Sigmoid colon (tissue), 6 donors: ENCODE measurements at regions not wholly inside any gene's neighbourhood (a gene's known extent, or its start where the extent isn't known, plus 50 kb on each side); places are given as distances from the start of the nearest gene placed in this dataset.
"Not testable (repeated sequence)": the region's sequence is repeated elsewhere in the genome, so short reads cannot be mapped to it uniquely, and the experiment has no call there.

Source experiments
- DNase-seq: peaks from one replicate; pipeline ENCODE4 v3.0.0-alpha.2; 2019
- H3K27ac ChIP-seq, 4 donors: fragments of 200-600 bp; sonication (generic); one replicate each; pipeline ENCODE4 v1.5.1; 2016 to 2019; ENCODE audit warnings: mild to moderate bottlenecking in 1 of 4
- H3K27me3 ChIP-seq, 3 donors: fragments of 200-600 bp; sonication (generic); one replicate each; pipeline ENCODE4 v1.5.1; 2019; ENCODE audit warnings: mild to moderate bottlenecking in 1 of 3
- H3K36me3 ChIP-seq, 4 donors: fragments of 200-600 bp; sonication (generic); one replicate each; pipeline ENCODE4 v1.5.1; 2016 to 2019
- H3K4me1 ChIP-seq, 4 donors: fragments of 200-600 bp; sonication (generic); one replicate each; pipeline ENCODE4 v1.5.1; 2017 to 2019
- H3K4me3 ChIP-seq, 4 donors: fragments of 200-600 bp; sonication (generic); one replicate each; pipeline ENCODE4 v1.5.1; 2017 to 2019; ENCODE audit warnings: mild to moderate bottlenecking in 2 of 4, moderate library complexity in 1 of 4
- H3K9me3 ChIP-seq, 4 donors: fragments of 200-600 bp in 3 of 4; sonication (generic) in 3 of 4; one replicate each; pipeline versions ENCODE4 v1.5.1 to v1.6.1; 2013 to 2019
- CTCF ChIP-seq, 4 experiments: fragments of 450-650 bp in 3 of 4; fragments of 200-600 bp in 1 of 4; IDR thresholded peaks; one replicate each; pipeline ENCODE4 v1.5.1; 2016 to 2019; ENCODE audit warnings: antibody characterized with exemption in 4 of 4, mild to moderate bottlenecking in 3 of 4, moderate library complexity in 2 of 4
- EP300 ChIP-seq, 4 donors: sonication (generic); formaldehyde crosslinking; IDR thresholded peaks; one replicate each; pipeline ENCODE4 v1.6.1; 2017; ENCODE audit warnings: antibody characterized with exemption in 4 of 4
- POLR2A ChIP-seq, 2 donors: fragments of 450-650 bp; IDR thresholded peaks; one replicate each; pipeline ENCODE4 v1.6.1; 2016; ENCODE audit warnings: antibody characterized with exemption in 2 of 2, mild to moderate bottlenecking in 2 of 2, moderate library complexity in 2 of 2
- POLR2AphosphoS5 ChIP-seq, 4 donors: sonication (generic); formaldehyde crosslinking; IDR thresholded peaks; one replicate each; pipeline ENCODE4 v1.6.1; 2017; ENCODE audit warnings: antibody characterized with exemption in 4 of 4
- WGBS, 2 donors: extraction: QIAGEN DNeasy Blood & Tissue Kit; methylation state at CpG; one replicate each; pipeline ENCODE4 v1.1.7; 2013; 5-methylcytosine and 5-hydroxymethylcytosine counted together
- intact Hi-C: fragments of 100-400 bp; cut with DNase I; formaldehyde crosslinking; loops from one replicate; pipeline ENCODE4 v1.15.1; 2023
- donor health status: healthy with polysubstance abuse.
- donor health status: healthy.

GRCh38 chr7:85806321-85806720 lies 619.5 kb upstream of the SEMA3D start:
- DNase-seq: no peak
- Histone ChIP-seq H3K36me3 (no peaks in the 10 kb centered on the region), H3K4me1 (no peaks in the 10 kb centered on the region), H3K9me3 (no peaks in the 10 kb centered on the region), H3K27me3 (no peaks in the 10 kb centered on the region), H3K27ac (no peak overlapping the region), H3K4me3 (no peak overlapping the region)
- TF ChIP-seq CTCF (IDR thresholded peaks at IDR 0.05) (no peak), POLR2A (IDR thresholded peaks at IDR 0.05) (no peak), EP300 (IDR thresholded peaks at IDR 0.05) (no peak), POLR2AphosphoS5 (IDR thresholded peaks at IDR 0.05) (no peak)
- intact Hi-C loops: no loop called here

DNA sequence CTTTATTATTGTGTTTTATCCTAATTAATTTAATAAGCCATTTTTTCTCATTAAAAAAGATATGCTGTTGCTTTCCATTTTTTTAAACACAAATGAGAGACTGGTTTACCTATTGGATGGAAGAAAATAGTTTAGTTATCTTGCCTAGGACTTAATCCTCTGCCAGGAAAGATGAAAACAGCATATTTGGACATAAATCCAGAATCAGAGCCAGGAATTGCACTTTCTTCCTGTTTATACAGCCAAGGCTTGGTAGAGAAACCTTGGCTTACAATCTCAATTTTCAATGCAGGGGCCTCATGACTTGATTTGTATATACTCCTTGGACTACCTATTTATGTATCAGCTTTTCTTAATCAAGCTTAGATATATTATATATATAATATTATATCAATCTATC lies 618.8 kb upstream of the SEMA3D start:
- no peak for DNase-seq
- Histone ChIP-seq H3K9me3 (no peaks in the 10 kb centered on the region), H3K27me3 (no peaks in the 10 kb centered on the region), H3K4me1 (no peaks in the 10 kb centered on the region), H3K36me3 (no peaks in the 10 kb centered on the region), H3K27ac (no peak overlapping the region), H3K4me3 (no peak overlapping the region)
- no peak for TF ChIP-seq CTCF (IDR thresholded peaks at IDR 0.05)
- TF ChIP-seq POLR2A (IDR thresholded peaks at IDR 0.05): no peak
- TF ChIP-seq EP300 (IDR thresholded peaks at IDR 0.05): no peak
- TF ChIP-seq POLR2AphosphoS5 (IDR thresholded peaks at IDR 0.05): no peak
- intact Hi-C loops: no loop called here

GRCh38 chr7:85805249-85805648 lies 618.4 kb upstream of the SEMA3D start:
- no peak for TF ChIP-seq POLR2AphosphoS5 (IDR thresholded peaks at IDR 0.05)
- no peak for TF ChIP-seq EP300 (IDR thresholded peaks at IDR 0.05)
- TF ChIP-seq CTCF (IDR thresholded peaks at IDR 0.05): no peak
- TF ChIP-seq POLR2A (IDR thresholded peaks at IDR 0.05): no peak
- Histone ChIP-seq H3K27me3 (no peaks in the 10 kb centered on the region), H3K27ac (no peak overlapping the region), H3K4me1 (no peaks in the 10 kb centered on the region), H3K36me3 (no peaks in the 10 kb centered on the region), H3K9me3 (no peaks in the 10 kb centered on the region), H3K4me3 (no peak overlapping the region)
- DNase-seq: no peak
- intact Hi-C loops: no loop called here
- 89 to 97% methylated on average over 3 of the region's 3 CpGs for WGBS, 2 donors

DNA sequence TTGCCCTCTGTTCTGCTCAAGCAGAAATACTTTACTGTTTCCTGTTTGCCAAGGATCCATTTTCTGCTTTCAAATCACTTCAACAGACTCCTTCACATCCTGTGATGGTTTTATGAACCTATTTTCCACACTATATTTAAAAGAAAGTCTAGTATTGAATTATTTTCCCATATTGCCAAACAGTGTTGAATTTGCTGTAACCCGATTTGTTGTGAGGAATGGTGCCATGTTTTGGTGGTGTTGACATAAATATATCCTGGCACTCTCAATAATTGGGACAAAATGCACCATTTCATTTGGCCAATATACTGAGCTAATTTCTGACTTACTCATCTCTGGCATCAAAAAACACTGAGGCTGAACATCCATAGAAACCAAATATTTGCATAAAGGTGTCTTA lies 615.4 kb upstream of the SEMA3D start:
- intact Hi-C loops: no loop called here
- TF ChIP-seq CTCF (IDR thresholded peaks at IDR 0.05) (no peak), POLR2AphosphoS5 (IDR thresholded peaks at IDR 0.05) (no peak), EP300 (IDR thresholded peaks at IDR 0.05) (no peak), POLR2A (IDR thresholded peaks at IDR 0.05) (no peak)
- WGBS, 2 donors: 82 to 84% methylated on average over 1 of the region's 1 CpG
- Histone ChIP-seq H3K4me1 (no peaks in the 10 kb centered on the region), H3K9me3 (no peaks in the 10 kb centered on the region), H3K36me3 (no peaks in the 10 kb centered on the region), H3K4me3 (no peak overlapping the region), H3K27ac (no peak overlapping the region), H3K27me3 (no peaks in the 10 kb centered on the region)
- no peak for DNase-seq

- no peak for DNase-seq
- Histone ChIP-seq H3K36me3 (no peaks in the 10 kb centered on the region), H3K27me3 (no peaks in the 10 kb centered on the region), H3K4me1 (no peaks in the 10 kb centered on the region), H3K27ac (no peak overlapping the region), H3K4me3 (no peak overlapping the region), H3K9me3 (no peaks in the 10 kb centered on the region)
- TF ChIP-seq POLR2AphosphoS5 (IDR thresholded peaks at IDR 0.05) (no peak), POLR2A (IDR thresholded peaks at IDR 0.05) (no peak), CTCF (IDR thresholded peaks at IDR 0.05) (no peak), EP300 (IDR thresholded peaks at IDR 0.05) (no peak)
- WGBS, 2 donors: 94 to 96% methylated on average over 2 of the region's 2 CpGs
- intact Hi-C loops: no loop called here
Observed at GRCh38 chr7:85796956-85797355, 610.1 kb upstream of the SEMA3D start.

- H3K27me3 ChIP-seq, H3K4me1 ChIP-seq, H3K4me3 ChIP-seq, DNase-seq, H3K27ac ChIP-seq, H3K9me3 ChIP-seq, H3K36me3 ChIP-seq, intact Hi-C loops: not testable (repeated sequence)
- 88 to 90% methylated on average over 4 of the region's 4 CpGs for WGBS, 2 donors
Observed at GRCh38 chr7:85791098-85791497, 604.2 kb upstream of the SEMA3D start.
